Ishikawa (cell line): ENCODE measurements at regions not wholly inside any gene's neighbourhood (a gene's known extent, or its start where the extent isn't known, plus 50 kb on each side); places are given as distances from the start of the nearest gene placed in this dataset.

Experiments used
- CEBPB ChIP-seq: IDR thresholded peaks from 2 replicates; pipeline ENCODE4 v1.6.1; 2012
- CREB1 ChIP-seq: IDR thresholded peaks from 2 replicates; pipeline ENCODE4 v1.6.1; 2012; ENCODE audit warnings: low read depth
- EGR1 ChIP-seq: IDR thresholded peaks from 2 replicates; pipeline ENCODE4 v1.6.1; 2012
- EP300 ChIP-seq: IDR thresholded peaks from 2 replicates; pipeline ENCODE4 v1.6.1; 2012; ENCODE audit warnings: borderline replicate concordance
- FOXM1 ChIP-seq: IDR thresholded peaks from 2 replicates; pipeline ENCODE4 v1.6.1; 2012; ENCODE audit warnings: low read depth, borderline replicate concordance
- NFIC ChIP-seq: IDR thresholded peaks from 2 replicates; pipeline ENCODE4 v1.6.1; 2012
- RAD21 ChIP-seq: IDR thresholded peaks from 2 replicates; pipeline ENCODE4 v1.6.1; 2012; ENCODE audit warnings: low read depth
- TAF1 ChIP-seq: IDR thresholded peaks from 2 replicates; pipeline ENCODE4 v1.6.1; 2012; ENCODE audit warnings: low read depth, mild to moderate bottlenecking
- TCF12 ChIP-seq: IDR thresholded peaks from 2 replicates; pipeline ENCODE4 v1.6.1; 2012; ENCODE audit warnings: low read depth
- TEAD4 ChIP-seq: IDR thresholded peaks from 2 replicates; pipeline ENCODE4 v1.6.1; 2012
- YY1 ChIP-seq: IDR thresholded peaks from 2 replicates; pipeline ENCODE4 v1.6.1; 2012; ENCODE audit warnings: low read depth
- ZBTB7A ChIP-seq: IDR thresholded peaks from 2 replicates; pipeline ENCODE4 v1.6.1; 2012; ENCODE audit warnings: low read depth
- TF ChIP-seq, protein P1 (sequence below): IDR thresholded peaks from 2 replicates; pipeline ENCODE4 v1.6.1; 2012; ENCODE audit warnings: low read depth, mild to moderate bottlenecking
- TF ChIP-seq, protein P2 (sequence below): IDR thresholded peaks from 2 replicates; pipeline ENCODE4 v1.6.1; 2012
- TF ChIP-seq, protein P3 (sequence below): IDR thresholded peaks from 2 replicates; pipeline ENCODE4 v1.6.1; 2012

DNA sequence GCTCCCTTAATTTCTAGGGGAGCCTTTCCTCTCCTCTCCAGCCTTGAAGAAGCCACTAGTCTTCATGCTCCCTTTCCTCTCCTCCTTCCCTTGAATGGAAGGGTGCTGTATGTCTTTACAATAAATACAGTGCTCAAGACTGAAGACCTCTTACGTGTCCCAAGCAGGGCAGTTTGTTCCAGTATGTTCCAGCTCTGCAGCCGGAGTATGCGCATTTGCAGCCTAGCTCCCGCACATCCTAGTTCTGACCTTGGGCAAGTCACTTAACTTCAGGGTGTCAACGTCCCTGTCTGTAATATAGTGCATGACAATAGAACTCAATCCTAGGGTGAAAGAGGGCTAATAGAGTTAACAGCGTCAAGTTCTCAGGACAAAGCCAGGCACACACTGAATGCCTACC, 208.0 kb downstream of the HAUS1 start:
- TF ChIP-seq, protein P1, sequence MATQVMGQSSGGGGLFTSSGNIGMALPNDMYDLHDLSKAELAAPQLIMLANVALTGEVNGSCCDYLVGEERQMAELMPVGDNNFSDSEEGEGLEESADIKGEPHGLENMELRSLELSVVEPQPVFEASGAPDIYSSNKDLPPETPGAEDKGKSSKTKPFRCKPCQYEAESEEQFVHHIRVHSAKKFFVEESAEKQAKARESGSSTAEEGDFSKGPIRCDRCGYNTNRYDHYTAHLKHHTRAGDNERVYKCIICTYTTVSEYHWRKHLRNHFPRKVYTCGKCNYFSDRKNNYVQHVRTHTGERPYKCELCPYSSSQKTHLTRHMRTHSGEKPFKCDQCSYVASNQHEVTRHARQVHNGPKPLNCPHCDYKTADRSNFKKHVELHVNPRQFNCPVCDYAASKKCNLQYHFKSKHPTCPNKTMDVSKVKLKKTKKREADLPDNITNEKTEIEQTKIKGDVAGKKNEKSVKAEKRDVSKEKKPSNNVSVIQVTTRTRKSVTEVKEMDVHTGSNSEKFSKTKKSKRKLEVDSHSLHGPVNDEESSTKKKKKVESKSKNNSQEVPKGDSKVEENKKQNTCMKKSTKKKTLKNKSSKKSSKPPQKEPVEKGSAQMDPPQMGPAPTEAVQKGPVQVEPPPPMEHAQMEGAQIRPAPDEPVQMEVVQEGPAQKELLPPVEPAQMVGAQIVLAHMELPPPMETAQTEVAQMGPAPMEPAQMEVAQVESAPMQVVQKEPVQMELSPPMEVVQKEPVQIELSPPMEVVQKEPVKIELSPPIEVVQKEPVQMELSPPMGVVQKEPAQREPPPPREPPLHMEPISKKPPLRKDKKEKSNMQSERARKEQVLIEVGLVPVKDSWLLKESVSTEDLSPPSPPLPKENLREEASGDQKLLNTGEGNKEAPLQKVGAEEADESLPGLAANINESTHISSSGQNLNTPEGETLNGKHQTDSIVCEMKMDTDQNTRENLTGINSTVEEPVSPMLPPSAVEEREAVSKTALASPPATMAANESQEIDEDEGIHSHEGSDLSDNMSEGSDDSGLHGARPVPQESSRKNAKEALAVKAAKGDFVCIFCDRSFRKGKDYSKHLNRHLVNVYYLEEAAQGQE = no peak
- TF ChIP-seq EGR1 (no peak), TAF1 (no peak), YY1 (no peak)

DNA sequence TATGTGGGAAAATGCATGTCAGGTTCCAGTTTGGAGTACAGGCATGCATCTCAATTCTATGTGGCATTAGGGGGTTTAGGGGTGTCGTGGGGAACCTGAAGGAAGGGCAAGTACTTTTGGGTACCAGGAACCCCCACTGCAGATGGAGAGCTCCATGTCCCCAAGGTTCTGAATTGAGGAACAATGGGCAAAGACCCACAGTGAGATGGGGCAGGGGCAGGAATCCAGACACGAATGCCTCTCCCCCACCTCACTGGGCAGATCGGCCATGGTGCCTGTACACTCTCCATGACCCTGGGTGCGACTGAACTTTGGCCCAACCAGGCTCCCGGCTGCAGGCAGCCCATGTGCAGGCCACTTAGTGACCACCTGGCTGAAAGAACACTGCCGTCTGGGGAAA, 209.3 kb downstream of the HAUS1 start:
- TF ChIP-seq EGR1 = no peak
- no peak for TF ChIP-seq FOXM1
- TF ChIP-seq TAF1 = no peak
- TF ChIP-seq TEAD4 = no peak
- TF ChIP-seq RAD21 = no peak
- TF ChIP-seq, protein P2, sequence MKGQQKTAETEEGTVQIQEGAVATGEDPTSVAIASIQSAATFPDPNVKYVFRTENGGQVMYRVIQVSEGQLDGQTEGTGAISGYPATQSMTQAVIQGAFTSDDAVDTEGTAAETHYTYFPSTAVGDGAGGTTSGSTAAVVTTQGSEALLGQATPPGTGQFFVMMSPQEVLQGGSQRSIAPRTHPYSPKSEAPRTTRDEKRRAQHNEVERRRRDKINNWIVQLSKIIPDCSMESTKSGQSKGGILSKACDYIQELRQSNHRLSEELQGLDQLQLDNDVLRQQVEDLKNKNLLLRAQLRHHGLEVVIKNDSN = no peak
- TF ChIP-seq, protein P3, sequence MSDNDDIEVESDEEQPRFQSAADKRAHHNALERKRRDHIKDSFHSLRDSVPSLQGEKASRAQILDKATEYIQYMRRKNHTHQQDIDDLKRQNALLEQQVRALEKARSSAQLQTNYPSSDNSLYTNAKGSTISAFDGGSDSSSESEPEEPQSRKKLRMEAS = no peak
- no peak for TF ChIP-seq ZBTB7A
- TF ChIP-seq CREB1 = no peak
- no peak for TF ChIP-seq EP300
- no peak for TF ChIP-seq YY1

DNA sequence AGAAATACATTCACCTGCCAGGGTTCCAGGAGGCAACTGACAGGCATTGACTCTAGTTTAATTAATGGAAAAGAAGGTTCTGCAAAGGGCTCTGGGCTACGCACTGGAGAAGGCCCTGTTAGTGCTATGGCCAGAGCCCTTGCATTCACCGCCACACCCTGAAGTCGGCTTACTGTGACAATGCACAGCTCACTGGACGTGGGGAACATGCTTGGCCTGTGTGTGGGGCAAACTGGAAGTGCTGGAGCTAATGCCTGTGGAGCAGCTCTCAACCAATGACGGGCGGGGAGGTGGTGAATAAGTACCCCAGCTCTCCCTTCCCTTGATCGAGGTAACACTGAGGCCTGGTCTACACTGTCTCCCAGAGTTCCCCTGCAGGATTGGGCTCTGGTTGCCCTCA, 209.8 kb downstream of the HAUS1 start:
- TF ChIP-seq FOXM1 = no peak
- TF ChIP-seq TCF12 = no peak
- no peak for TF ChIP-seq EGR1
- no peak for TF ChIP-seq YY1

DNA sequence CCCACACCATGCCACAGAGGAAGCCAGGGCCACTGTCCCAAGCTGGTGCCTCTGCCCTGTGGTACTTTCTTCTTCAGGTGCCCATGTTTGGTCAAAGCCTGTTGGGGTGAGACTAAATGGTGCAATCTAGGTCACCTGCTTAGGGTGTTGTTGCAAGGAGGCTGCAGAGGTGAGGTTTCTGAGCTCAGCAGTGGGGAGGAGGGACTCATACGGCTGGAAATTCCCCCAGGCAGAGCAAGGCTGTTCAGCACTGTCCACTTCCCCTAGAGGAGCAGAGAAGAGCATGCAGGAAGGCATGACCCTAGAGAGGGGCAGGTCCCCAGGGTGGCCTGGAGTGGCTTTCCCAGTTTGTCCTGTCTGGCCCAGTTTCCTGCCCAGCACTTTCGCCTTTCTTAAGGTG, 211.0 kb downstream of the HAUS1 start:
- TF ChIP-seq EGR1 = no peak
- no peak for TF ChIP-seq RAD21
- TF ChIP-seq, protein P3 = no peak
- no peak for TF ChIP-seq FOXM1
- no peak for TF ChIP-seq ZBTB7A
- TF ChIP-seq, protein P1 = no peak
- no peak for TF ChIP-seq CREB1
- no peak for TF ChIP-seq TAF1
- TF ChIP-seq, protein P2 = no peak
- TF ChIP-seq CEBPB = no peak
- TF ChIP-seq TEAD4 = no peak
- TF ChIP-seq EP300 = no peak
- no peak for TF ChIP-seq YY1
- no peak for TF ChIP-seq TCF12
- no peak for TF ChIP-seq NFIC

DNA sequence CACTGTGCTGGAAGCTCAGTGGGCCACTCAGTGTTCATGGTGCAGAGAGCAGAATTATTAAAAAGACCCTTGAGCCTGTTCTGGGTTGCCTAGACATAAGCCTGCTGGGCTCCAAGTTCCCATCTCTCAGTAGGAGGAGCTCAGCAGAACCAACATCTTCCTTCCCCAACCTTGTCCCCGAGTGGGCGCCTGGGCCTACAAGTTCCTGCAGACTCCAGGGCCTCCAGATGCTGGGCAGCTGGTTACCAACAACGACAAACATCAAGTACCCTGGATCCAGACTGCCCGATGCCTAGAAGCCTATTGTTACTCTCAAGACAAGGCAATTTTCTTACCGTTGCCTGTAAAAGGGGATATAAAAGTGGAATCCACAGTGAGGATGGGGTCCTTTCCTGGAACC, 214.2 kb downstream of the HAUS1 start:
- TF ChIP-seq TEAD4 = no peak
- TF ChIP-seq, protein P3 = no peak
- TF ChIP-seq, protein P1 = no peak

DNA sequence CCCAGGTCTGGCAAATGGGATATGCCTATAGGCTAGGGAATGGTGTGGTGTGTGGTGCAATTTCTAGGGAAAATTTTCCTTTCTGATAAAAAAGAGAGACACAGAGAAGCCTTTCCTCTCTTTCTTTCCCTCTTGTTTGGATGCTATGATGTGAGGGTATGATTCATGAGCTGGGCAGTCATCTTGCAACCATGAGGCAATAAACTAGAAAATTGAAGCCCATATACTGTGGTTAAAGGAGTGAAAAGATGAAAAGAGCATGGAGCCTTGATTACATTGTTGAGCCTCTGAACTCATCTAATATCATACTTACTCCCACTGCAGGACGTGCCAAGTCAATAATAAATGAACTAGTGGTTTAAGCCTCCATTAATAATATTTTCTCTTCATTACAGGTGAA, 215.6 kb downstream of the HAUS1 start:
- TF ChIP-seq RAD21 (no peak), ZBTB7A (no peak), TAF1 (no peak), EGR1 (no peak), EP300 (no peak), FOXM1 (no peak), TCF12 (no peak), CREB1 (no peak)
- TF ChIP-seq, protein P1 = no peak
- TF ChIP-seq, protein P2 = no peak
